ENCODE measurements at regions not wholly inside any gene's neighbourhood (a gene's known extent, or its start where the extent isn't known, plus 50 kb on each side); places are given as distances from the start of the nearest gene placed in this dataset.

- ChIA-PET POLR2A (ENCODE audit: unreplicated experiment) (no interaction called here), CTCF (interaction anchor here (0.5 kb wide), 1 partner anchor 37 kb away, joined by 3 read pairs; no protein-coding TSS in a partner anchor)
- H3K9me1 ChIP-seq (ENCODE audit: insufficient read depth, low read length): no peaks in the 10 kb centered on the region
- no peak overlapping the region for H4K91ac ChIP-seq (ENCODE audit: insufficient read depth, low read depth, low read length)
- H3K18ac ChIP-seq (ENCODE audit: low read depth, low read length): no peak overlapping the region
- TF ChIP-seq CHD1 (IDR thresholded peaks at IDR 0.05; ENCODE audit: low read depth, low read length): no peak
- no peak for TF ChIP-seq RCOR1 (IDR thresholded peaks at IDR 0.05; ENCODE audit: insufficient replicate concordance, low read length)
- TF ChIP-seq SMC3 (IDR thresholded peaks at IDR 0.05; ENCODE audit: low read depth, low read length): no peak
- no peak for TF ChIP-seq FOS (IDR thresholded peaks at IDR 0.05; ENCODE audit: low read depth, low read length)
- no peak for TF ChIP-seq MXI1 (IDR thresholded peaks at IDR 0.05; ENCODE audit: borderline replicate concordance, low read depth, low read length)
- no peak for TF ChIP-seq MAZ (IDR thresholded peaks at IDR 0.05; ENCODE audit: borderline replicate concordance, low read depth, low read length)
- TF ChIP-seq MAFK (IDR thresholded peaks at IDR 0.05; ENCODE audit: low read depth, low read length): no peak
- TF ChIP-seq BHLHE40 (IDR thresholded peaks at IDR 0.05; ENCODE audit: low read depth, low read length): no peak
- TF ChIP-seq RAD21 (IDR thresholded peaks at IDR 0.05; ENCODE audit: low read length): no peak
- TF ChIP-seq POLR2A (IDR thresholded peaks at IDR 0.05; ENCODE audit: low read depth, low read length): no peak
- TF ChIP-seq, protein P1, sequence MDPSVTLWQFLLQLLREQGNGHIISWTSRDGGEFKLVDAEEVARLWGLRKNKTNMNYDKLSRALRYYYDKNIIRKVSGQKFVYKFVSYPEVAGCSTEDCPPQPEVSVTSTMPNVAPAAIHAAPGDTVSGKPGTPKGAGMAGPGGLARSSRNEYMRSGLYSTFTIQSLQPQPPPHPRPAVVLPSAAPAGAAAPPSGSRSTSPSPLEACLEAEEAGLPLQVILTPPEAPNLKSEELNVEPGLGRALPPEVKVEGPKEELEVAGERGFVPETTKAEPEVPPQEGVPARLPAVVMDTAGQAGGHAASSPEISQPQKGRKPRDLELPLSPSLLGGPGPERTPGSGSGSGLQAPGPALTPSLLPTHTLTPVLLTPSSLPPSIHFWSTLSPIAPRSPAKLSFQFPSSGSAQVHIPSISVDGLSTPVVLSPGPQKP (IDR thresholded peaks at IDR 0.05; ENCODE audit: borderline replicate concordance, low read depth, low read length): no peak
- TF ChIP-seq, protein P2, sequence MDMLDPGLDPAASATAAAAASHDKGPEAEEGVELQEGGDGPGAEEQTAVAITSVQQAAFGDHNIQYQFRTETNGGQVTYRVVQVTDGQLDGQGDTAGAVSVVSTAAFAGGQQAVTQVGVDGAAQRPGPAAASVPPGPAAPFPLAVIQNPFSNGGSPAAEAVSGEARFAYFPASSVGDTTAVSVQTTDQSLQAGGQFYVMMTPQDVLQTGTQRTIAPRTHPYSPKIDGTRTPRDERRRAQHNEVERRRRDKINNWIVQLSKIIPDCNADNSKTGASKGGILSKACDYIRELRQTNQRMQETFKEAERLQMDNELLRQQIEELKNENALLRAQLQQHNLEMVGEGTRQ (IDR thresholded peaks at IDR 0.05; ENCODE audit: low read depth, low read length): no peak
- no peak for TF ChIP-seq CTCF (conservative IDR thresholded peaks at IDR 0.05; ENCODE audit: low read depth, low read length)
- TF ChIP-seq NFE2L2 (IDR thresholded peaks at IDR 0.05; ENCODE audit: low read depth, low read length): no peak
- no peak for TF ChIP-seq RFX5 (IDR thresholded peaks at IDR 0.05; ENCODE audit: low read depth, low read length)
- TF ChIP-seq CEBPB (IDR thresholded peaks at IDR 0.05; ENCODE audit: low read depth, low read length): no peak
- no peak overlapping the region for H3K23ac ChIP-seq (ENCODE audit: low read depth, low read length)
- H2BK15ac ChIP-seq (ENCODE audit: low read depth, low read length): no peak overlapping the region
- BruUV-seq (replicated peaks): no TSS peak
- H2BK120ac ChIP-seq (ENCODE audit: low read depth, low read length): no peak overlapping the region
- H3K4me2 ChIP-seq (ENCODE audit: low read depth, low read length): no peak overlapping the region
- H4K20me1 ChIP-seq (ENCODE audit: insufficient read depth, low read length): no peaks in the 10 kb centered on the region
- dilution Hi-C loops (cut with HindIII; ENCODE audit: low sequenced_read_pairs, unreplicated experiment) (no loop called here), intact Hi-C loops (cut with micrococcal nuclease) (no loop called here), in situ Hi-C loops (cut with MboI; ENCODE audit: low sequenced_read_pairs) (no loop called here)
- H3K4ac ChIP-seq (ENCODE audit: low read depth, low read length): no peak overlapping the region
- H3K9ac ChIP-seq (ENCODE audit: low read depth, low read length): no peak overlapping the region
- H3K9me3 ChIP-seq (ENCODE audit: control insufficient read depth, insufficient read depth, low read length): peaks cover 5% of the 10 kb centered on the region
- H2AK5ac ChIP-seq (ENCODE audit: low read depth, low read length): no peak overlapping the region
- no peak overlapping the region for H2BK5ac ChIP-seq (ENCODE audit: low read depth, low read length, poor library complexity, severe bottlenecking)
- H2BK20ac ChIP-seq (ENCODE audit: low read depth, low read length): no peak overlapping the region
- H2AK9ac ChIP-seq (replicated peaks; ENCODE audit: low read depth, low read length, poor library complexity): no peak overlapping the region
- no peaks in the 10 kb centered on the region for H3K36me3 ChIP-seq (ENCODE audit: control insufficient read depth, insufficient read depth, low read length)
- no peak overlapping the region for H3K4me3 ChIP-seq (ENCODE audit: insufficient read depth, low read depth, low read length)
- H3K4me1 ChIP-seq (ENCODE audit: control insufficient read depth, insufficient read depth, low read length): no peaks in the 10 kb centered on the region
- no peak overlapping the region for H4K8ac ChIP-seq (ENCODE audit: low read depth in 2 of 2, low read length in 2 of 2)
- no peak overlapping the region for H3K27ac ChIP-seq (ENCODE audit: insufficient read depth, low read length)
- no CpG with 5 or more reads among the region's 4 CpGs for WGBS, 2 experiments (ENCODE audit: extremely low coverage in 2 of 2, insufficient read length in 1 of 2)
- H3K27me3 ChIP-seq (ENCODE audit: control insufficient read depth, insufficient read depth, low read length): peaks cover 18% of the 10 kb centered on the region
- H4K5ac ChIP-seq (ENCODE audit: low read depth, low read length): no peak overlapping the region
- no peaks in the 10 kb centered on the region for H3K79me1 ChIP-seq (ENCODE audit: low read depth in 1 of 2, low read length in 2 of 2)
- no peak for DNase-seq
- H3K14ac ChIP-seq (replicated peaks; ENCODE audit: low read depth, low read length): no peak overlapping the region
- no peak overlapping the region for H3K56ac ChIP-seq (ENCODE audit: extremely low read depth, insufficient read depth, low read length)
- no peak overlapping the region for H2AFZ ChIP-seq (replicated peaks; ENCODE audit: low read length, poor library complexity)
- ATAC-seq (ENCODE audit: low read depth): no peak
These were observed 74.0 kb upstream of the KLF3 start for GRCh38 chr4:38590046-38590445.

Data from IMR-90 (cell line).